HG03521 (cell line): ENCODE measurements at regions not wholly inside any gene's neighbourhood (a gene's known extent, or its start where the extent isn't known, plus 50 kb on each side); places are given as distances from the start of the nearest gene placed in this dataset.
A peak's percentile ranks its signal among the peaks of the same experiment; 100 is the strongest.

Source experiments
- ATAC-seq: cut with Tn5 transposase; IDR thresholded peaks from one replicate; pipeline ENCODE4 v1.9.1; 2021; ENCODE audit warnings: mild to moderate bottlenecking, moderate library complexity; ENCODE audit not compliant: unreplicated experiment

- ATAC-seq, result no peak
Measured at GRCh38 chr12:107973950-107974349, 155.1 kb upstream of the WSCD2 start.

GRCh38 chr12:107976331-107976730, 152.8 kb upstream of the WSCD2 start:
- no peak for ATAC-seq

- no peak for ATAC-seq
Measured at GRCh38 chr12:107978201-107978600, 150.9 kb upstream of the WSCD2 start.

- ATAC-seq, result no peak
Measured at GRCh38 chr12:107978641-107979040, 150.4 kb upstream of the WSCD2 start.

GRCh38 chr12:107983756-107984472, 145.2 kb upstream of the WSCD2 start:
- ATAC-seq, result no peak

GRCh38 chr12:107984973-107985372, 144.1 kb upstream of the WSCD2 start:
- no peak for ATAC-seq

- ATAC-seq, result no peak
Measured at GRCh38 chr12:107986183-107986582, 142.9 kb upstream of the WSCD2 start.

- no peak for ATAC-seq
Measured at GRCh38 chr12:107990325-107990724, 138.8 kb upstream of the WSCD2 start.

- ATAC-seq, result no peak
Measured at GRCh38 chr12:107992029-107992428, 137.1 kb upstream of the WSCD2 start.

- peak; percentile 54 for ATAC-seq
Measured at GRCh38 chr12:107992870-107993451, 136.1 kb upstream of the WSCD2 start.

- ATAC-seq, result no peak
Measured at GRCh38 chr12:107998863-107999262, 130.2 kb upstream of the WSCD2 start.

- ATAC-seq, result no peak
Measured at GRCh38 chr12:108000111-108000510, 129.0 kb upstream of the WSCD2 start.

- ATAC-seq, result no peak
Measured at GRCh38 chr12:108004319-108004718, 124.8 kb upstream of the WSCD2 start.

- ATAC-seq, result no peak
Measured at GRCh38 chr12:108008163-108008905, 120.8 kb upstream of the WSCD2 start.

- ATAC-seq, result no peak
Measured at GRCh38 chr12:108009442-108010070, 119.5 kb upstream of the WSCD2 start.

- no peak for ATAC-seq
Measured at GRCh38 chr12:108016022-108016564, 113.0 kb upstream of the WSCD2 start.

GRCh38 chr12:108017472-108018057, 111.5 kb upstream of the WSCD2 start:
- ATAC-seq, result no peak

- ATAC-seq, result no peak
Measured at GRCh38 chr12:108019862-108020261, 109.2 kb upstream of the WSCD2 start.

- ATAC-seq, result no peak
Measured at GRCh38 chr12:108021141-108021540, 107.9 kb upstream of the WSCD2 start.

- ATAC-seq, result no peak
Measured at GRCh38 chr12:108021949-108022522, 107.1 kb upstream of the WSCD2 start.
